Calu3 (cell line): ENCODE measurements at regions not wholly inside any gene's neighbourhood (a gene's known extent, or its start where the extent isn't known, plus 50 kb on each side); places are given as distances from the start of the nearest gene placed in this dataset.

ENCODE experiments used
- BruUV-seq: library from RNA; stranded (reverse); fragments of 400-500 nt; replicated peaks from 2 replicates; lab custom pipeline; 2021; lab: Mats Ljungman, UMichigan
- CTCF ChIA-PET: fragments of 300-600 bp; sonication (Branson Sonifier 250); formaldehyde crosslinking; loops from one replicate; lab custom pipeline; 2022; ENCODE audit warnings: antibody characterized with exemption; lab: Charles Lee
- DNase-seq: peaks from one replicate; pipeline ENCODE4 v3.0.0; 2022
- H3K27ac Mint-ChIP-seq: one replicate; pipeline ENCODE4 v1.8.0; 2022; ENCODE audit warnings: mixed read lengths; ENCODE audit not compliant: unreplicated experiment
- H3K27me3 Mint-ChIP-seq: one replicate; pipeline ENCODE4 v1.8.0; 2022; ENCODE audit warnings: mixed read lengths; ENCODE audit not compliant: unreplicated experiment
- H3K36me3 Mint-ChIP-seq: one replicate; pipeline ENCODE4 v1.8.0; 2022; ENCODE audit warnings: mild to moderate bottlenecking, moderate library complexity, mixed read lengths; ENCODE audit not compliant: insufficient read depth, unreplicated experiment
- H3K4me1 Mint-ChIP-seq: one replicate; pipeline ENCODE4 v1.8.0; 2022; ENCODE audit warnings: mild to moderate bottlenecking, low read depth, mixed read lengths; ENCODE audit not compliant: unreplicated experiment
- H3K4me3 Mint-ChIP-seq: one replicate; pipeline ENCODE4 v1.8.0; 2022; ENCODE audit warnings: mild to moderate bottlenecking, low read depth, moderate library complexity, mixed read lengths; ENCODE audit not compliant: unreplicated experiment
- H3K9me3 Mint-ChIP-seq: one replicate; pipeline ENCODE4 v1.8.0; 2022; ENCODE audit warnings: low read depth, mixed read lengths; ENCODE audit not compliant: unreplicated experiment
- intact Hi-C: fragments of 100-400 bp; cut with micrococcal nuclease; formaldehyde crosslinking; loops from one replicate; pipeline ENCODE4 v1.10.0; 2022; ENCODE audit not compliant: unreplicated experiment
- TF ChIP-seq, protein P1 (sequence below): fragments of 200-600 bp; IDR thresholded peaks from one replicate; pipeline ENCODE4 v1.8.0; 2022; ENCODE audit warnings: antibody characterized with exemption; ENCODE audit not compliant: unreplicated experiment

DNA sequence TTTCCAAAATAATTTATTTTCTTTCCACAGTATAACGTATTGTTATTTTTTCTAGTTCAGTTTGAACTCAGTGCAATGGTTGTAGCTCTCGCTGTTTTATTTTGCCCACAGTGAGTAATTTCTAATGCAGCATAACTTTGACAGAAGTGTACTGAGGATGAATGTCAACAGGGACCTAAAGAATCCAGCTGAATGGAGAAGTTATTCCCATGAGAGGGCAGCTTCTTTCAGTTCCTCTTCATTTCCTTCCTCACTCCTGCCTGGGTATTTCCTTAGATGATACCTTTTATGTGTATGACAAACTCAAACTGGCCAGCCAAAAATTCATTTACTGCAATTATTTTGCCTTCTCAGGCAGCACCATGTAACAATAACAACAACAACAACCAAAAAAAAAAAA, 1223.1 kb upstream of the ZEB2 start:
- Mint-ChIP-seq H3K4me1 (peaks cover 16% of the 10 kb centered on the region), H3K36me3 (no peaks in the 10 kb centered on the region)

DNA sequence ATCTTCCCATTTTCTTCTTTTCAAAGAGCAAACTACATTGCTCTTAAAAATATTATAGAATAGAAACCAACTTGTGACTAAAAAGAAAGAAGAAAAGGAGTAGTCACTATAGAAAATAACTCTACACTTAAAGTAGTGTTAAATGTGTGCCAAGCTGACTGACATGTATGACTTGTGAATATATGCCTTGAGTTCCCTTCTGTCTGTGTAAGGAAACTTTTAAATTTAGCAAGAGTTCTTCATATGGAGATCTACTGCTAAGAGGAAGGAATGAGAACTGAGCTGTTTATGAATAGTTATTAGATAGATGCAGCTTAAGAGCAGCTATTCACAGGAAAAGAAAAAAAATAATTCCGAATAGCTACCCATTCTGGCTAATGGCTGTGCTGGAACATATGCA, 1221.7 kb upstream of the ZEB2 start:
- TF ChIP-seq, protein P1, sequence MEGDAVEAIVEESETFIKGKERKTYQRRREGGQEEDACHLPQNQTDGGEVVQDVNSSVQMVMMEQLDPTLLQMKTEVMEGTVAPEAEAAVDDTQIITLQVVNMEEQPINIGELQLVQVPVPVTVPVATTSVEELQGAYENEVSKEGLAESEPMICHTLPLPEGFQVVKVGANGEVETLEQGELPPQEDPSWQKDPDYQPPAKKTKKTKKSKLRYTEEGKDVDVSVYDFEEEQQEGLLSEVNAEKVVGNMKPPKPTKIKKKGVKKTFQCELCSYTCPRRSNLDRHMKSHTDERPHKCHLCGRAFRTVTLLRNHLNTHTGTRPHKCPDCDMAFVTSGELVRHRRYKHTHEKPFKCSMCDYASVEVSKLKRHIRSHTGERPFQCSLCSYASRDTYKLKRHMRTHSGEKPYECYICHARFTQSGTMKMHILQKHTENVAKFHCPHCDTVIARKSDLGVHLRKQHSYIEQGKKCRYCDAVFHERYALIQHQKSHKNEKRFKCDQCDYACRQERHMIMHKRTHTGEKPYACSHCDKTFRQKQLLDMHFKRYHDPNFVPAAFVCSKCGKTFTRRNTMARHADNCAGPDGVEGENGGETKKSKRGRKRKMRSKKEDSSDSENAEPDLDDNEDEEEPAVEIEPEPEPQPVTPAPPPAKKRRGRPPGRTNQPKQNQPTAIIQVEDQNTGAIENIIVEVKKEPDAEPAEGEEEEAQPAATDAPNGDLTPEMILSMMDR = no peak
- no TSS peak for BruUV-seq
- Mint-ChIP-seq H3K9me3 (peaks cover 2% of the 10 kb centered on the region), H3K36me3 (no peaks in the 10 kb centered on the region), H3K27ac (no peak overlapping the region), H3K27me3 (no peaks in the 10 kb centered on the region), H3K4me3 (no peak overlapping the region), H3K4me1 (peaks cover 16% of the 10 kb centered on the region)
- CTCF ChIA-PET = no interaction called here
- intact Hi-C loops = no loop called here
- no peak for DNase-seq

More for the DNA sequence above, 1223.1 kb upstream of the ZEB2 start:
- DNase-seq = no peak
- TF ChIP-seq, protein P1 = no peak
- Mint-ChIP-seq H3K27me3 (no peaks in the 10 kb centered on the region), H3K9me3 (peaks cover 2% of the 10 kb centered on the region), H3K27ac (no peak overlapping the region), H3K4me3 (no peak overlapping the region)
- BruUV-seq = no TSS peak
- intact Hi-C loops = no loop called here
- CTCF ChIA-PET = no interaction called here

GRCh38 chr2:145741181-145741580, 1221.3 kb upstream of the ZEB2 start:
- H3K27me3 Mint-ChIP-seq = no peaks in the 10 kb centered on the region
- H3K4me3 Mint-ChIP-seq = no peak overlapping the region
- intact Hi-C loops = no loop called here
- H3K36me3 Mint-ChIP-seq = no peaks in the 10 kb centered on the region
- no peak overlapping the region for H3K27ac Mint-ChIP-seq
- peaks cover 11% of the 10 kb centered on the region for H3K4me1 Mint-ChIP-seq
- TF ChIP-seq, protein P1 = no peak
- DNase-seq = no peak
- no TSS peak for BruUV-seq
- CTCF ChIA-PET = no interaction called here
- H3K9me3 Mint-ChIP-seq = no peaks in the 10 kb centered on the region

DNA sequence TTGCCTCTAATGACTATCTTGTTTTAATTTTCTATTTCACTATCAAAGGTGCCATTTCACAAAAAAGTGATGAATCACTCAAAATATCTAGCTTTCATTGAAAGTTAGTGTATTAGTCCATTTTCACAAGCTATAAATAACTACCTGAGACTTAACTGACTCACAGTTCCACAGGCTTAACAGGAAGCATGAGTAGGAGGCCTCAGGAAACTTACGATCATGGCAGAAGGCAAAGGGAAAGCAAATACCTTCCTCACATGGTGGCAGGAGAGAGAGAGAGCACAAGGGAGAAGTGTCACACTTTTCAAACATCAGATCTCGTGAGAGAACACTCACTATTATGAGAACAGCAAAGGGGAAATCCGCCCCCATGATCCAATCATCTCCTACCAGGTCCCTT, 1220.4 kb upstream of the ZEB2 start:
- Mint-ChIP-seq H3K27me3 (no peaks in the 10 kb centered on the region), H3K36me3 (no peaks in the 10 kb centered on the region), H3K4me1 (peaks cover 7% of the 10 kb centered on the region), H3K9me3 (no peaks in the 10 kb centered on the region), H3K27ac (peak overlapping the region; percentile 46), H3K4me3 (no peak overlapping the region)
- intact Hi-C loops = no loop called here
- CTCF ChIA-PET = interaction anchor here (0.7 kb wide), 1 partner anchor 524 kb away, joined by 3 read pairs; no protein-coding TSS in a partner anchor
- TF ChIP-seq, protein P1 = no peak
- no peak for DNase-seq
- no TSS peak for BruUV-seq
